Hematopoietic multipotent progenitor cell treated with erythropoietin and hydrocortisone succinate and interleukin-3 and kit ligand, for 6 days (in vitro differentiated cells): ENCODE measurements at regions not wholly inside any gene's neighbourhood (a gene's known extent, or its start where the extent isn't known, plus 50 kb on each side); places are given as distances from the start of the nearest gene placed in this dataset.
"Not testable (repeated sequence)": the region's sequence is repeated elsewhere in the genome, so short reads cannot be mapped to it uniquely, and the experiment has no call there.

Experiments used
- DNase-seq: peaks from one replicate; pipeline ENCODE4 v3.0.0-alpha.2; 2015

- DNase-seq, result not testable (repeated sequence)
Observed at GRCh38 chr14:85023866-85024265, 506.1 kb upstream of the FLRT2 start.

GRCh38 chr14:85024931-85025330 is 505.0 kb upstream of the FLRT2 start:
- DNase-seq, result no peak

GRCh38 chr14:85027681-85028370 is 502.1 kb upstream of the FLRT2 start:
- no peak for DNase-seq

- DNase-seq, result no peak
Observed at GRCh38 chr14:85037411-85037810, 492.5 kb upstream of the FLRT2 start.

- no peak for DNase-seq
Observed at GRCh38 chr14:85038526-85039352, 491.2 kb upstream of the FLRT2 start.

- DNase-seq, result no peak
Observed at GRCh38 chr14:85039353-85039626, 490.7 kb upstream of the FLRT2 start.

- DNase-seq, result no peak
Observed at GRCh38 chr14:85040046-85040685, 489.8 kb upstream of the FLRT2 start.

GRCh38 chr14:85041618-85042017 is 488.3 kb upstream of the FLRT2 start:
- DNase-seq, result no peak

GRCh38 chr14:85042301-85042700 is 487.6 kb upstream of the FLRT2 start:
- no peak for DNase-seq

GRCh38 chr14:85050180-85050579 is 479.8 kb upstream of the FLRT2 start:
- DNase-seq, result no peak

- DNase-seq, result no peak
Observed at GRCh38 chr14:85052646-85053045, 477.3 kb upstream of the FLRT2 start.

- DNase-seq, result no peak
Observed at GRCh38 chr14:85054178-85054577, 475.8 kb upstream of the FLRT2 start.

- DNase-seq, result no peak
Observed at GRCh38 chr14:85056267-85056666, 473.7 kb upstream of the FLRT2 start.

- no peak for DNase-seq
Observed at GRCh38 chr14:85057221-85057620, 472.7 kb upstream of the FLRT2 start.

- no peak for DNase-seq
Observed at GRCh38 chr14:85058150-85058549, 471.8 kb upstream of the FLRT2 start.

- no peak for DNase-seq
Observed at GRCh38 chr14:85060121-85060520, 469.8 kb upstream of the FLRT2 start.

- no peak for DNase-seq
Observed at GRCh38 chr14:85061256-85061655, 468.7 kb upstream of the FLRT2 start.

- DNase-seq, result no peak
Observed at GRCh38 chr14:85063747-85064146, 466.2 kb upstream of the FLRT2 start.

GRCh38 chr14:85071447-85071846 is 458.5 kb upstream of the FLRT2 start:
- no peak for DNase-seq

GRCh38 chr14:85074955-85075354 is 455.0 kb upstream of the FLRT2 start:
- DNase-seq, result no peak

- DNase-seq, result no peak
Observed at GRCh38 chr14:85075694-85076476, 454.1 kb upstream of the FLRT2 start.

- DNase-seq, result not testable (repeated sequence)
Observed at GRCh38 chr14:85077716-85078115, 452.2 kb upstream of the FLRT2 start.
